K562 (cell line): ENCODE measurements at regions not wholly inside any gene's neighbourhood (a gene's known extent, or its start where the extent isn't known, plus 50 kb on each side); places are given as distances from the start of the nearest gene placed in this dataset.

Source experiments
- ATAC-seq: fragments of 200-7000 bp; cut with Tn5 transposase; 3 replicates; pipeline ENCODE4 v1.9.1; 2020; ENCODE audit warnings: moderate library complexity
- BruUV-seq: library from RNA; stranded (reverse); fragments of 400-500 nt; replicated peaks from 2 replicates; lab custom pipeline; 2021; lab: Mats Ljungman, UMichigan
- CTCF ChIA-PET: fragments of 300-600 bp; formaldehyde crosslinking; extraction: SDS; loops from one replicate; lab custom pipeline; 2021; ENCODE audit warnings: low intra/inter-chr PET ratio; lab: Yijun Ruan, JAX
- POLR2A ChIA-PET: fragments of 300-600, 350-650 bp; sonication (Branson Sonifier 250); formaldehyde crosslinking; extraction: SDS; loops from one replicate; lab custom pipeline; 2021; ENCODE audit warnings: antibody characterized with exemption, inconsistent platforms; lab: Yijun Ruan, JAX
- DNase-seq, 4 experiments: peaks; one replicate each; pipeline versions ENCODE4 v3.0.0 to v3.0.0-alpha.2; 2011 to 2018; ENCODE audit warnings: low spot score in 3 of 4, mixed read lengths in 3 of 4; ENCODE audit errors: extremely low read depth in 1 of 4
- FAIRE-seq: peaks from 2 replicates; lab custom pipeline; 2011; peaks lifted over from hg19 to GRCh38; lab: Jason Lieb, UNC
- H2AFZ ChIP-seq: 2 replicates; pipeline ENCODE4 v1.6.0; 2011; ENCODE audit warnings: low read depth, low read length, control low read depth, inconsistent platforms
- H3K27ac ChIP-seq: fragments of 200-600 bp; 3 replicates; pipeline ENCODE4 v1.8.0; 2011; ENCODE audit warnings: low read depth, mild to moderate bottlenecking, control low read depth, inconsistent platforms, low read length, moderate library complexity, mixed read lengths; ENCODE audit errors: extremely low read depth
- H3K27me3 ChIP-seq, 2 experiments: fragments of 300-600 bp in 1 of 2; 2 replicates in 1 of 2; 3 replicates in 1 of 2; pipeline versions ENCODE4 v1.6.0 to v1.8.0; 2011; ENCODE audit warnings: inconsistent platforms in 2 of 2, low read length in 2 of 2, mild to moderate bottlenecking in 1 of 2, mixed read lengths in 1 of 2, moderate library complexity in 1 of 2; ENCODE audit not compliant: control insufficient read depth in 2 of 2, insufficient read depth in 2 of 2
- H3K36me3 ChIP-seq: fragments of 300-600 bp; 3 replicates; pipeline ENCODE4 v1.8.0; 2011; ENCODE audit warnings: mild to moderate bottlenecking, low read length, inconsistent platforms; ENCODE audit not compliant: control insufficient read depth, insufficient read depth
- H3K4me1 ChIP-seq, 2 experiments: fragments of 200-600 bp in 1 of 2; replicated peaks in 1 of 2; 2 replicates in 1 of 2; 3 replicates in 1 of 2; pipeline versions ENCODE4 v1.5.1 to v1.8.0; 2011; ENCODE audit warnings: inconsistent platforms in 2 of 2, low read length in 2 of 2, mild to moderate bottlenecking in 1 of 2, mixed read lengths in 1 of 2, moderate library complexity in 1 of 2; ENCODE audit not compliant: control insufficient read depth in 2 of 2, insufficient read depth in 2 of 2
- H3K4me2 ChIP-seq: 2 replicates; pipeline ENCODE4 v1.6.1; 2011; ENCODE audit warnings: low read length, control low read depth, inconsistent platforms, mixed read lengths; ENCODE audit not compliant: insufficient read depth
- H3K4me3 ChIP-seq: fragments of 200-600 bp; sonication (generic), shearing (Covaris generic); 2 replicates; pipeline ENCODE4 v1.5.1; 2016; ENCODE audit warnings: control low read depth, inconsistent platforms
- H3K79me2 ChIP-seq: fragments of 200-600 bp; 3 replicates; pipeline ENCODE4 v1.8.0; 2011; ENCODE audit warnings: low read length, inconsistent platforms; ENCODE audit not compliant: control insufficient read depth, insufficient read depth
- H3K9ac ChIP-seq, 2 experiments: 2 replicates each; pipeline versions ENCODE4 v1.6.0 to v1.6.1; 2011; ENCODE audit warnings: low read depth in 2 of 2, low read length in 2 of 2, control low read depth in 1 of 2, inconsistent platforms in 1 of 2, mild to moderate bottlenecking in 1 of 2, mixed read lengths in 1 of 2; ENCODE audit not compliant: insufficient read depth in 1 of 2
- H3K9me1 ChIP-seq: one replicate; pipeline ENCODE4 v1.6.0; 2011; ENCODE audit warnings: inconsistent platforms, mild to moderate bottlenecking, low read length, moderate library complexity; ENCODE audit not compliant: control insufficient read depth, insufficient read depth
- H3K9me3 ChIP-seq: replicated peaks from 2 replicates; pipeline ENCODE4 v1.5.1; 2011; ENCODE audit warnings: low read depth, low read length, inconsistent platforms; ENCODE audit not compliant: control insufficient read depth, insufficient read depth
- H4K20me1 ChIP-seq: replicated peaks from 2 replicates; pipeline ENCODE4 v1.6.1; 2011; ENCODE audit warnings: low read length, inconsistent platforms, mixed read lengths; ENCODE audit not compliant: control insufficient read depth, insufficient read depth
- ATF1 ChIP-seq, 2 experiments: fragments of 450-650 bp in 1 of 2; IDR thresholded peaks; 2 replicates each; pipeline ENCODE4 v1.6.1; 2016; ENCODE audit warnings: missing compliant biosample characterization in 1 of 2, missing genetic modification characterization in 1 of 2
- BRCA1 ChIP-seq, 2 experiments: fragments of 450-650 bp in 1 of 2; sonication (generic) in 1 of 2; formaldehyde crosslinking in 1 of 2; IDR thresholded peaks; 2 replicates each; pipeline versions ENCODE4 v1.5.0 to v1.6.1; 2017 to 2020; ENCODE audit warnings: mild to moderate bottlenecking in 1 of 2, missing genetic modification reagents in 1 of 2
- FOS ChIP-seq: IDR thresholded peaks from 3 replicates; pipeline ENCODE4 v1.6.1; 2011; ENCODE audit not compliant: insufficient read length; ENCODE audit errors: extremely low read depth
- HNRNPL ChIP-seq: fragments of 200-400 bp; formaldehyde crosslinking; IDR thresholded peaks from 2 replicates; pipeline ENCODE4 v1.6.1; 2017; ENCODE audit warnings: low read depth, mild to moderate bottlenecking, low read length
- NR2F6 ChIP-seq: fragments of 450-650 bp; formaldehyde crosslinking; IDR thresholded peaks from 2 replicates; pipeline ENCODE4 v1.4.0; 2020; ENCODE audit warnings: mild to moderate bottlenecking
- NR4A1 ChIP-seq, 2 experiments: fragments of 250-450 bp in 1 of 2; fragments of 450-650 bp in 1 of 2; sonication (Bioruptor Pico) in 1 of 2; IDR thresholded peaks; 2 replicates each; pipeline versions ENCODE4 v1.4.0 to v1.6.1; 2016 to 2020; ENCODE audit warnings: mild to moderate bottlenecking in 2 of 2, missing compliant biosample characterization in 1 of 2, missing genetic modification characterization in 1 of 2, moderate library complexity in 1 of 2
- RBM14 ChIP-seq: fragments of 200-400 bp; formaldehyde crosslinking; IDR thresholded peaks from 2 replicates; pipeline ENCODE4 v1.6.1; 2018; ENCODE audit warnings: low read depth, mild to moderate bottlenecking, low read length, moderate library complexity, borderline replicate concordance; ENCODE audit not compliant: insufficient read depth
- RBM25 ChIP-seq: fragments of 200-400 bp; formaldehyde crosslinking; IDR thresholded peaks from 2 replicates; pipeline ENCODE4 v1.6.1; 2018; ENCODE audit warnings: low read length, low read depth, moderate library complexity; ENCODE audit not compliant: severe bottlenecking
- THRAP3 ChIP-seq: fragments of 450-650 bp; IDR thresholded peaks from 2 replicates; pipeline ENCODE4 v1.6.1; 2016; ENCODE audit warnings: mild to moderate bottlenecking, inconsistent platforms, borderline replicate concordance
- ZKSCAN1 ChIP-seq: fragments of 150-350 bp; IDR thresholded peaks from 2 replicates; pipeline ENCODE4 v1.6.1; 2016; ENCODE audit warnings: low read depth, low read length
- ZNF644 ChIP-seq: fragments of 200-800 bp; sonication (Bioruptor generic); IDR thresholded peaks from 2 replicates; pipeline ENCODE4 v1.6.1; 2016; ENCODE audit warnings: low read depth, missing genetic modification characterization, missing compliant biosample characterization
- WGBS: fragments of 100-300 bp; shearing (Covaris generic); methylation state at CpG from one replicate; pipeline ENCODE4 v1.1.6; 2016; ENCODE audit warnings: low coverage, mixed read lengths; ENCODE audit not compliant: insufficient coverage; ENCODE audit errors: missing lambda C conversion rate; 5-methylcytosine and 5-hydroxymethylcytosine counted together
- in situ Hi-C: fragments of 300-500 bp; cut with MboI; formaldehyde crosslinking; loops from 4 replicates; pipeline ENCODE4 v1.15.0; 2018; ENCODE audit warnings: inconsistent platforms, mixed read lengths
- intact Hi-C: fragments of 100-400 bp; cut with micrococcal nuclease; formaldehyde crosslinking; loops from 2 replicates; pipeline ENCODE4 v1.14.2; 2022
- TF ChIP-seq, protein P1 (sequence below): sonication (generic); formaldehyde crosslinking; IDR thresholded peaks from 2 replicates; pipeline ENCODE4 v1.8.1; 2023; ENCODE audit warnings: mild to moderate bottlenecking, missing genetic modification reagents

DNA sequence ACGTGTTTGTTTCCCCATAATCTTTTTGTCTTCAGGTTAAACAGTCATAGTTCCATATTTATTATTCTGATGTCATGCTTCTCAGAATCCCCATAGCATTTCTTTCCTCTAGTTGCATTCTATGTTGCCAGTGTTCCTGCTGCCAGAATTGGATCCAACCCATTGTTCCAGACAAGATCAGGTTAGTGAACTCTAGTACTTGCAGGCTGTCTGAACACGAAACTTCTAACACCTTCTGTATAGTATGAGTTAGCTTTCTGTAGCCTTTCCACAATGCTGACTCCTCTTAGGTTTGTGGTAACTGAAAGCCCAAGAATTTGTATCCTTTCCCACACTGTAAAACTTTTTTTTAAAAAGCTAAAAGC is 88.0 kb upstream of the ROPN1 start:
- H2AFZ ChIP-seq, result no peak overlapping the region
- intact Hi-C loops, result loop anchor here (1.0 to 10.0 kb wide), 3 partner anchors 64 to 428 kb away; no protein-coding TSS in a partner anchor
- no TSS peak for BruUV-seq
- no peaks in the 10 kb centered on the region for H3K79me2 ChIP-seq
- no peak for FAIRE-seq
- no peaks in the 10 kb centered on the region for H3K4me1 ChIP-seq
- TF ChIP-seq FOS (no peak), THRAP3 (no peak), RBM14 (no peak), BRCA1 (IDR thresholded peaks at IDR 0.05) (no peak), BRCA1 (CRISPR knock-in tag; IDR thresholded peaks at IDR 0.05) (no peak), ATF1 (CRISPR knock-in tag; IDR thresholded peaks at IDR 0.05) (no peak), ATF1 (tag; IDR thresholded peaks at IDR 0.05) (no peak), ZNF644 (tag) (no peak)
- TF ChIP-seq, all 486 proteins: peak for 0
- no peaks in the 10 kb centered on the region for H3K36me3 ChIP-seq
- H3K4me3 ChIP-seq, result no peak overlapping the region
- H3K9me1 ChIP-seq, result no peaks in the 10 kb centered on the region
- in situ Hi-C loops, result no loop called here
- H3K9me3 ChIP-seq, result no peaks in the 10 kb centered on the region
- no peak for ATAC-seq
- DNase-seq, result no peak
- H3K9ac ChIP-seq, result no peak overlapping the region
- H3K27ac ChIP-seq, result no peak overlapping the region
- peaks cover 0 to 12% of the 10 kb centered on the region in 2 experiments; a peak in 2 of 5 replicates for H3K27me3 ChIP-seq
- POLR2A ChIA-PET, result no interaction called here
- WGBS, result 0% methylated on average over 2 of the region's 2 CpGs
- H3K4me2 ChIP-seq, result no peak overlapping the region
- H4K20me1 ChIP-seq, result no peaks in the 10 kb centered on the region
- CTCF ChIA-PET, result interaction anchor here (1.7 kb wide), 1 partner anchor 63 kb away, joined by 9 read pairs; no protein-coding TSS in a partner anchor

DNA sequence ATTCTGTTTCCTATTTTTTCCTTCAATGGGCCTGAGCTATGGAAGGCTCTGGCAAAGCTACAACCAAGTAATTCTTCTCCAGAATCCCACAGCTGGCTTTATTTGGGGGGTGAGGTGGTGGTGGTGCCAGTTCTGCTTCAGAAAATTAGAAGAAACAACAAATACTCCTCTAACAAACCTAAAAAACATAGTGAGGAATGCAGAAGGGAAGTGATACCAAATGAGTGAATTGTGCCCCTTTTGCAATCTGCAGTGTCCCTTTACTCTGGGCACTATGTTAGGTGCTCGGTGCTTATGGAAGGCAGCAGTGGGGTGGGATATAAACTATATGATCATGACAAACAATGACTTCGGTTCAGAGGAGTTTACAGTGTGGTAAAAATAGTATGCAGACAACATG is 90.4 kb upstream of the ROPN1 start:
- no peaks in the 10 kb centered on the region for H3K9me3 ChIP-seq
- in situ Hi-C loops (no loop called here), intact Hi-C loops (no loop called here)
- FAIRE-seq (no peak), DNase-seq (no peak), ATAC-seq (no peak)
- ChIA-PET CTCF (no interaction called here), POLR2A (interaction anchor here (0.9 kb wide), 1 partner anchor 11 kb away, joined by 3 read pairs; no protein-coding TSS in a partner anchor)
- WGBS, result 7% methylated on average over 2 of the region's 2 CpGs
- no TSS peak for BruUV-seq
- H3K4me1 ChIP-seq, result no peaks in the 10 kb centered on the region
- H3K27me3 ChIP-seq, result no peaks in the 10 kb centered on the region
- H3K79me2 ChIP-seq, result no peaks in the 10 kb centered on the region
- no peak overlapping the region for H3K9ac ChIP-seq
- no peak overlapping the region for H3K4me3 ChIP-seq
- no peak overlapping the region for H2AFZ ChIP-seq
- H3K27ac ChIP-seq, result no peak overlapping the region
- H3K4me2 ChIP-seq, result no peak overlapping the region
- H3K9me1 ChIP-seq, result no peaks in the 10 kb centered on the region
- no peaks in the 10 kb centered on the region for H4K20me1 ChIP-seq
- no peaks in the 10 kb centered on the region for H3K36me3 ChIP-seq
- TF ChIP-seq NR4A1 (CRISPR knock-in tag; IDR thresholded peaks at IDR 0.05) (no peak), NR4A1 (tag; IDR thresholded peaks at IDR 0.05) (no peak), NR2F6 (CRISPR knock-in tag) (no peak), HNRNPL (no peak), ZKSCAN1 (no peak), RBM25 (no peak)
- TF ChIP-seq, protein P1, sequence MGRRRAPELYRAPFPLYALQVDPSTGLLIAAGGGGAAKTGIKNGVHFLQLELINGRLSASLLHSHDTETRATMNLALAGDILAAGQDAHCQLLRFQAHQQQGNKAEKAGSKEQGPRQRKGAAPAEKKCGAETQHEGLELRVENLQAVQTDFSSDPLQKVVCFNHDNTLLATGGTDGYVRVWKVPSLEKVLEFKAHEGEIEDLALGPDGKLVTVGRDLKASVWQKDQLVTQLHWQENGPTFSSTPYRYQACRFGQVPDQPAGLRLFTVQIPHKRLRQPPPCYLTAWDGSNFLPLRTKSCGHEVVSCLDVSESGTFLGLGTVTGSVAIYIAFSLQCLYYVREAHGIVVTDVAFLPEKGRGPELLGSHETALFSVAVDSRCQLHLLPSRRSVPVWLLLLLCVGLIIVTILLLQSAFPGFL (CRISPR knock-in tag), result no peak
